Karpas-422 (cell line): ENCODE measurements at regions not wholly inside any gene's neighbourhood (a gene's known extent, or its start where the extent isn't known, plus 50 kb on each side); places are given as distances from the start of the nearest gene placed in this dataset.

Experiments
- DNase-seq: peaks from one replicate; pipeline ENCODE4 v3.0.0-alpha.2; 2015
- H2AFZ ChIP-seq: fragments of 200-600 bp; sonication (generic); 2 replicates; pipeline ENCODE4 v1.6.1; 2014; ENCODE audit warnings: antibody characterized with exemption, low read length, mixed read lengths
- H3K27ac ChIP-seq: fragments of 200-600 bp; sonication (generic); 2 replicates; pipeline ENCODE4 v1.5.1; 2014; ENCODE audit warnings: mild to moderate bottlenecking, low read length, moderate library complexity
- H3K27me3 ChIP-seq: fragments of 200-600 bp; sonication (generic); 2 replicates; pipeline ENCODE4 v1.6.1; 2014; ENCODE audit warnings: low read length, mixed read lengths
- H3K36me3 ChIP-seq: fragments of 200-600 bp; sonication (generic); 2 replicates; pipeline ENCODE4 v1.6.1; 2014; ENCODE audit warnings: low read length, mixed read lengths; ENCODE audit not compliant: insufficient read depth
- H3K4me1 ChIP-seq: fragments of 200-600 bp; sonication (generic); 2 replicates; pipeline ENCODE4 v1.6.1; 2014; ENCODE audit warnings: mild to moderate bottlenecking, low read length, mixed read lengths
- H3K4me2 ChIP-seq: fragments of 200-600 bp; sonication (generic); 2 replicates; pipeline ENCODE4 v1.6.1; 2014; ENCODE audit warnings: low read length, low read depth, mild to moderate bottlenecking; ENCODE audit not compliant: poor library complexity, severe bottlenecking
- H3K4me3 ChIP-seq: fragments of 200-600 bp; sonication (generic); 2 replicates; pipeline ENCODE4 v1.5.1; 2014; ENCODE audit warnings: mild to moderate bottlenecking, antibody characterized with exemption, low read length, mixed read lengths
- H3K79me2 ChIP-seq: fragments of 200-600 bp; sonication (generic); 2 replicates; pipeline ENCODE4 v1.6.1; 2014; ENCODE audit warnings: mild to moderate bottlenecking, low read length, mixed read lengths
- H3K9ac ChIP-seq: fragments of 200-600 bp; sonication (generic); 2 replicates; pipeline ENCODE4 v1.6.0; 2014; ENCODE audit warnings: low read length
- H3K9me2 ChIP-seq: fragments of 200-600 bp; sonication (generic), shearing (Covaris generic); replicated peaks from 2 replicates; pipeline ENCODE4 v1.6.0; 2014; ENCODE audit warnings: mild to moderate bottlenecking, low read length, moderate library complexity; ENCODE audit not compliant: insufficient read depth
- H3K9me3 ChIP-seq: fragments of 300-700, 200-600 bp; sonication (generic); 2 replicates; pipeline ENCODE4 v1.6.1; 2014; ENCODE audit warnings: low read length, mixed read lengths
- H4K20me1 ChIP-seq: fragments of 200-600 bp; sonication (generic); 2 replicates; pipeline ENCODE4 v1.6.1; 2014; ENCODE audit warnings: mild to moderate bottlenecking, antibody characterized with exemption, low read length, low read depth; ENCODE audit not compliant: insufficient read depth

DNA sequence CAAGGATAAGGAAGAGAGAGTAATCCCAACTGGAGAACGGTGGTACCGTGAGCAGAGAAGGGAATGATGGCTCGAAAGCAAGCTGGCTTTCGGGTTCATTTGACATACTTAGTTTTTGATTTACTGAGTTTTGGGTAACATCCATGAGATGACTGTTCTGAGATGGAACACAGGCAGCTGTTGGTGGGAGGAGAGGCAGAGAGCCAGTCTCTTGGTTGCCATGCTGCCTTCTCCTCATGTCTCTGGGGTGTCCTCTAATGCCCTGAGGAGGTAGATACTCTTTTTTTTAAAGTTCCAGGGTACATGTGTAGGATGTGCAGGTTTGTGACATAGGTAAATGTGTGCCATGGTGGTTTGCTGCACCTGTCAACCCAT lies 76.4 kb upstream of the NRP1 start:
- H3K4me3 ChIP-seq: no peak overlapping the region
- H3K27me3 ChIP-seq: no peaks in the 10 kb centered on the region
- H3K36me3 ChIP-seq: no peaks in the 10 kb centered on the region
- H3K4me1 ChIP-seq: no peaks in the 10 kb centered on the region
- no peak overlapping the region for H2AFZ ChIP-seq
- H3K79me2 ChIP-seq: no peaks in the 10 kb centered on the region
- no peaks in the 10 kb centered on the region for H3K9me2 ChIP-seq
- no peak for DNase-seq
- H3K9ac ChIP-seq: no peak overlapping the region
- no peak overlapping the region for H3K4me2 ChIP-seq
- no peaks in the 10 kb centered on the region for H4K20me1 ChIP-seq
- H3K27ac ChIP-seq: no peak overlapping the region
- H3K9me3 ChIP-seq: no peaks in the 10 kb centered on the region

GRCh38 chr10:33410096-33410859 lies 75.8 kb upstream of the NRP1 start:
- no peak overlapping the region for H3K4me2 ChIP-seq
- H3K27ac ChIP-seq: no peak overlapping the region
- no peaks in the 10 kb centered on the region for H3K36me3 ChIP-seq
- no peaks in the 10 kb centered on the region for H3K9me3 ChIP-seq
- H3K4me1 ChIP-seq: no peaks in the 10 kb centered on the region
- no peak for DNase-seq
- H3K27me3 ChIP-seq: no peaks in the 10 kb centered on the region
- no peak overlapping the region for H2AFZ ChIP-seq
- no peaks in the 10 kb centered on the region for H4K20me1 ChIP-seq
- H3K9ac ChIP-seq: no peak overlapping the region
- no peaks in the 10 kb centered on the region for H3K9me2 ChIP-seq
- H3K79me2 ChIP-seq: no peaks in the 10 kb centered on the region
- no peak overlapping the region for H3K4me3 ChIP-seq

DNA sequence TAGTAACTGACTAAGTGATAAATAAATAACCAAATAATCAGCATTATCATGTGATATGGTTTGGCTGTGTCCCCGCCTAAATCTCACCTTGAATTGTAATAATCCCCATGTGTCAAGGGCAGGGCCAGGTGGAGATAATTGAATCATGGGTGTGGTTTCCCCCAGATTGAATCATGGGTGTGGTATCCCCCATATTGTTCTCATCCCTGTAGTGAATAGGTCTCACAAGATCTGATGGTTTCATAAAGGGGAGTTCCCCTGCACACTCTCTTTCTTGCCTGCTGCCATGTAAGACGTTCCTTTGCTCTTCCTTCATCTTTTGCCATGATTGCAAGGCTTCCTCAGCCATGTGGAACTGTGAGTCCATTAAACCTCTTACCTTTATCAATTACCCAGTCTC lies 72.1 kb upstream of the NRP1 start:
- no peak overlapping the region for H3K27ac ChIP-seq
- no peak for DNase-seq
- no peak overlapping the region for H3K4me2 ChIP-seq
- no peaks in the 10 kb centered on the region for H4K20me1 ChIP-seq
- H3K9me2 ChIP-seq: no peaks in the 10 kb centered on the region
- no peak overlapping the region for H3K4me3 ChIP-seq
- H3K4me1 ChIP-seq: no peaks in the 10 kb centered on the region
- H2AFZ ChIP-seq: no peak overlapping the region
- no peaks in the 10 kb centered on the region for H3K9me3 ChIP-seq
- no peaks in the 10 kb centered on the region for H3K79me2 ChIP-seq
- no peaks in the 10 kb centered on the region for H3K27me3 ChIP-seq
- H3K36me3 ChIP-seq: no peaks in the 10 kb centered on the region
- H3K9ac ChIP-seq: no peak overlapping the region

DNA sequence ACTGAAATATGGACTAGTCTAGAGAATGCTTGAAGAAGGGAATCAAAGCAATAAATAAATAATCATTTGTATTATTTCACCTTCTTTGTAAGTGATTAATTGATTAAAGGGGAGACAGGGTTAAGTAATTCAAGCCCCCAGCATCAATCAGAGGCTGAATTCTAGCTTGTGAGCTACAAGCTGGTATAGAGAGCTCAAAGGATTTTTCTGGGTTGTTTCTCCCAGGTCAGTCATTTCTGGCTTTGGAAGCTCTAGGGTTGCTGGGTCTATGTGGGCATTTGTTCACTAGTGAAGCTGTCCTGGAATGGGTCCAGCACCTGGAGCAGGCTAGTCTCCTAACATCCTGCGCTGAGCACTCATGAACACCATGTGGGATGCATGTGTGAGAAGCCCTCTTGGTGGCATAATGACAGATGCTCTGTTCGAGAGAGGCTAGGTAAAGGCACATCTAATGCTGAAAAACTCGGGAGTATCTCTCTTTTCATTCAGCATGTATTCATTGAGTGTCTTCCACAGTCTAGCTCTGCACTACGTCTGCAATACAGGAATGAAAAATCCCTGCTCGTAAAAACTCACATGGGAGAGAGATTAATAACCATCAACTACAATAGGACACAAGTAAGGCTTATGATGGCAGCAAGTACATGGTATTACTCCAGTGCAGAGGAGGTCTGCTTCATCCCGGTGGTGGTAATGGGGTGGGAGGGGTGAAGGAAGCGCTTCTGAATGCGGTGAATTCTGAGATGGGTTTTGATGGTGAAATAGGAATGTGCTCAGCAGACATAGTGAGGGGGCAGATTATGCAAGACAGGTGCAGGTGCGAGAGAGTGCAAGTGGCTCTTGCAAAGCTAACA lies 68.0 kb upstream of the NRP1 start:
- no peaks in the 10 kb centered on the region for H4K20me1 ChIP-seq
- H3K4me3 ChIP-seq: no peak overlapping the region
- H3K9me3 ChIP-seq: no peaks in the 10 kb centered on the region
- no peak for DNase-seq
- H3K36me3 ChIP-seq: no peaks in the 10 kb centered on the region
- no peak overlapping the region for H3K4me2 ChIP-seq
- no peaks in the 10 kb centered on the region for H3K9me2 ChIP-seq
- H3K79me2 ChIP-seq: no peaks in the 10 kb centered on the region
- no peak overlapping the region for H3K9ac ChIP-seq
- no peaks in the 10 kb centered on the region for H3K27me3 ChIP-seq
- no peaks in the 10 kb centered on the region for H3K4me1 ChIP-seq
- no peak overlapping the region for H3K27ac ChIP-seq
- H2AFZ ChIP-seq: no peak overlapping the region

DNA sequence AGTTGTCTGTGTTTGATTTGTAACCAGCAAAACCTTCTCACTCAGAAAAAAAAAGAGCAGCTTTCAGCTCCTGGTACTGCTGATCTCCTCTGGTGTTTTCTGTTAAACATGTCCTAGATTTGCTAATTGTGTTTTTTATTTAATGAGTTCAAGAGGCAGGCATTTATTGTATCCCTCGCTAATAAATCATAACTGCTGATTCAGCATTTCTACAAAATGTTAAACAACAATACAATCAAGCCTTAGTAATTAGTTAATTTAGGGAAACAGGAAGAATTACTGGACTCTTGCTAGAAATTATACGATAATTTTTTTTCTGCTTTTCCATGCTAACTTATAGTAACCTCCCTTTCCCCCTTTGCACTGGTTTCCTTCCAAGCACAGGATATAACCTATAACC lies 66.8 kb upstream of the NRP1 start:
- H3K9me2 ChIP-seq: no peaks in the 10 kb centered on the region
- H3K4me1 ChIP-seq: no peaks in the 10 kb centered on the region
- no peaks in the 10 kb centered on the region for H3K79me2 ChIP-seq
- no peaks in the 10 kb centered on the region for H4K20me1 ChIP-seq
- no peak for DNase-seq
- H3K27ac ChIP-seq: no peak overlapping the region
- H2AFZ ChIP-seq: no peak overlapping the region
- no peaks in the 10 kb centered on the region for H3K36me3 ChIP-seq
- no peaks in the 10 kb centered on the region for H3K9me3 ChIP-seq
- H3K4me3 ChIP-seq: no peak overlapping the region
- H3K4me2 ChIP-seq: no peak overlapping the region
- H3K27me3 ChIP-seq: no peaks in the 10 kb centered on the region
- H3K9ac ChIP-seq: no peak overlapping the region

DNA sequence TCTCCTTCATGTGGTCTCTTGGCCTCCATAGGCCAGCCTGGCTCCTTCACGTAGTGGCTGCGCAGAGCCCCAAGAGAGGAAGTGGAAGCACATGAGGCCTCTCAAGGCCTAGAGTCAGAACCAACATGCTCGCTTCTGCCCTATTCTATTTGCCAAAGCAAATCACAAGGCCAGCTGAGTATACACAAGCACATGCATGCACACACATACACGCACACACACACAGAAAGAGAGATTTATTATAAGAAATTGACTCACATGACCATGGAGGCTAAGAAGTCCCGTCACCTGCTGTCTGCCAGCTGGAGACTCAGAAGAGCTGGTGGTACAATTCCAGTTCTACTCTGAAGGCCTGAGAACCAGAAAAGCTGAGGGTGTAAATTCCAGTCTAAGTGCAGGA lies 64.3 kb upstream of the NRP1 start:
- Histone ChIP-seq H4K20me1 (no peaks in the 10 kb centered on the region), H3K27ac (no peak overlapping the region), H3K4me3 (no peak overlapping the region), H3K9ac (no peak overlapping the region), H2AFZ (no peak overlapping the region), H3K4me2 (no peak overlapping the region), H3K9me2 (no peaks in the 10 kb centered on the region), H3K36me3 (no peaks in the 10 kb centered on the region), H3K4me1 (no peaks in the 10 kb centered on the region), H3K79me2 (no peaks in the 10 kb centered on the region), H3K9me3 (no peaks in the 10 kb centered on the region), H3K27me3 (no peaks in the 10 kb centered on the region)
- DNase-seq: no peak

- H3K27me3 ChIP-seq: no peaks in the 10 kb centered on the region
- no peaks in the 10 kb centered on the region for H3K9me3 ChIP-seq
- no peak overlapping the region for H3K27ac ChIP-seq
- no peak overlapping the region for H3K4me2 ChIP-seq
- no peaks in the 10 kb centered on the region for H3K4me1 ChIP-seq
- H3K36me3 ChIP-seq: no peaks in the 10 kb centered on the region
- no peak for DNase-seq
- H3K9me2 ChIP-seq: no peaks in the 10 kb centered on the region
- no peak overlapping the region for H2AFZ ChIP-seq
- no peak overlapping the region for H3K9ac ChIP-seq
- H3K79me2 ChIP-seq: no peaks in the 10 kb centered on the region
- no peak overlapping the region for H3K4me3 ChIP-seq
- H4K20me1 ChIP-seq: no peaks in the 10 kb centered on the region
Observed at GRCh38 chr10:33396938-33397337, 62.5 kb upstream of the NRP1 start.

DNA sequence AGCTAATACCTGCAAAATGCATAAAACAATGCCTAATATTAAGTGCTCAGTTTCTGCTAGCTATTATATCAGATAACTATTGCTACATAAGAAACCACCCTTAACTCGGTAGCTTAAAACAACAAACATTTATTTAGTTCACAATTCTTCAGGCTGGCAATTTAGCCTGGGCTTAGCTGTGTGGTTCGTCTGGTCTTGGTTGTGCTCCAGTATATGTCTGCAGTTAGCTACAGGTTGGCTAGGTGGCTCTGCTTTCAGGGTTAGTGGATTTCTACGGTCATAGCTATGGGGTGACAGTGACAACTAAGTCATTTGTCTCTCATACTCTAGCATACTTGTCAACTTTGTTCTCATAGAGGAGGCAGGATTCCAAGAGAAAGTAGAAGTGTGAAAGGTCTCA lies 61.8 kb upstream of the NRP1 start:
- no peaks in the 10 kb centered on the region for H3K79me2 ChIP-seq
- no peaks in the 10 kb centered on the region for H3K9me3 ChIP-seq
- H3K9ac ChIP-seq: no peak overlapping the region
- H3K27ac ChIP-seq: no peak overlapping the region
- no peak overlapping the region for H3K4me3 ChIP-seq
- H3K9me2 ChIP-seq: no peaks in the 10 kb centered on the region
- H4K20me1 ChIP-seq: no peaks in the 10 kb centered on the region
- no peak overlapping the region for H2AFZ ChIP-seq
- no peak for DNase-seq
- no peaks in the 10 kb centered on the region for H3K27me3 ChIP-seq
- no peaks in the 10 kb centered on the region for H3K36me3 ChIP-seq
- no peak overlapping the region for H3K4me2 ChIP-seq
- no peaks in the 10 kb centered on the region for H3K4me1 ChIP-seq
